Activated T-helper 17 cell treated with anti-CD3 and anti-CD28 coated beads, Interleukin-2, amount 50 U/mL, for 72 hours (primary cell): ENCODE measurements at regions not wholly inside any gene's neighbourhood (a gene's known extent, or its start where the extent isn't known, plus 50 kb on each side); places are given as distances from the start of the nearest gene placed in this dataset.

Experiments used
- ATAC-seq: fragments of 150-1000 bp; cut with Tn5 transposase; replicated peaks from 2 replicates; pipeline ENCODE4 v1.10.0; 2021; ENCODE audit warnings: mild to moderate bottlenecking, moderate library complexity
- H3K27ac Mint-ChIP-seq: one replicate; pipeline ENCODE4 v1.8.0; 2022; ENCODE audit warnings: mixed read lengths
- H3K27me3 Mint-ChIP-seq: one replicate; pipeline ENCODE4 v1.8.0; 2022; ENCODE audit warnings: mixed read lengths
- H3K36me3 Mint-ChIP-seq: one replicate; pipeline ENCODE4 v1.8.0; 2022; ENCODE audit warnings: low read depth, mild to moderate bottlenecking, mixed read lengths
- H3K4me1 Mint-ChIP-seq: one replicate; pipeline ENCODE4 v1.8.0; 2022; ENCODE audit warnings: mixed read lengths
- H3K4me3 Mint-ChIP-seq: one replicate; pipeline ENCODE4 v1.8.0; 2022; ENCODE audit warnings: mild to moderate bottlenecking, mixed read lengths
- H3K9me3 Mint-ChIP-seq: one replicate; pipeline ENCODE4 v1.8.0; 2022; ENCODE audit warnings: mixed read lengths

DNA sequence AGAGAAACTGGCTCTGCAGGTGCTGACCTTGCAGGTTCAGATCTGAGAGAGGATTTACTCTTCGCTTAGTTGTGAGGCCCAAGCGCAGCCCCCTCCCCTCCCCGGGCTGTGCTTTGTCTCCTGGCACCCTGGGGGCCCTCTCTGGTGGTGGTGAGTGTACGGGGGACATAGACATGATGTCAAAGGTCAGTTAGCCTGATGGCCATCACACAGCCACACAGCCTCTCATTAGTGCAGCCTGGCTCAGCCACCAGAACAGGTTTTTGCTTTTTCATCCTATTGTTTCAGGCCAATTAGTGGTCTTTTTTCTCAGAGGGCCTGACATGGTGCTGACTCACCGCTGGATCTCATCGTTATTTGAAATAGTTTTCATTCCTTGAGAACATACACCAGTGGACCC, 437.9 kb downstream of the AACS start:
- Mint-ChIP-seq H3K9me3 (peaks cover 6% of the 10 kb centered on the region), H3K4me1 (no peaks in the 10 kb centered on the region), H3K4me3 (no peak overlapping the region), H3K36me3 (no peaks in the 10 kb centered on the region), H3K27me3 (no peaks in the 10 kb centered on the region), H3K27ac (no peak overlapping the region)
- no peak for ATAC-seq

DNA sequence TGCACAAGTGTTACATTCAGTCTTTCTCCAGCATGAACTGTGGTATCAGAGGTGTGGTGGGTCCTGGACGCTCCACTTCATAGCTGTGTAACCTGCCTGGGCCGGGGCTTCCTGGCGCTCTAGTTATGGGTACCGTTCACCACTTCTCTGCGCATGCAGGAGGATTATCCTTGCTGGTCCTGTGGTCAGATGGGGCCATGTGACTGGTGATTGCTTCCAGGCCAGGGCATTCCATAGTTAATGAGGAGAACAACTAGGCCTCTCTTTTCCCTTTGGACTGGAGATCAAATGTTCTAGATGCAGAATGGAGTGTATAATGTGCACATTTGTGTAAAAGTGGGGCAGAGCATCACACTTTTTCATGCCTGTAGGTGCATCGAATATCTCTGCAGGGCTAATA, 444.0 kb downstream of the AACS start:
- Mint-ChIP-seq H3K27ac (no peak overlapping the region), H3K9me3 (peaks cover 6% of the 10 kb centered on the region), H3K27me3 (no peaks in the 10 kb centered on the region), H3K4me1 (no peaks in the 10 kb centered on the region), H3K36me3 (no peaks in the 10 kb centered on the region), H3K4me3 (no peak overlapping the region)
- ATAC-seq = no peak

DNA sequence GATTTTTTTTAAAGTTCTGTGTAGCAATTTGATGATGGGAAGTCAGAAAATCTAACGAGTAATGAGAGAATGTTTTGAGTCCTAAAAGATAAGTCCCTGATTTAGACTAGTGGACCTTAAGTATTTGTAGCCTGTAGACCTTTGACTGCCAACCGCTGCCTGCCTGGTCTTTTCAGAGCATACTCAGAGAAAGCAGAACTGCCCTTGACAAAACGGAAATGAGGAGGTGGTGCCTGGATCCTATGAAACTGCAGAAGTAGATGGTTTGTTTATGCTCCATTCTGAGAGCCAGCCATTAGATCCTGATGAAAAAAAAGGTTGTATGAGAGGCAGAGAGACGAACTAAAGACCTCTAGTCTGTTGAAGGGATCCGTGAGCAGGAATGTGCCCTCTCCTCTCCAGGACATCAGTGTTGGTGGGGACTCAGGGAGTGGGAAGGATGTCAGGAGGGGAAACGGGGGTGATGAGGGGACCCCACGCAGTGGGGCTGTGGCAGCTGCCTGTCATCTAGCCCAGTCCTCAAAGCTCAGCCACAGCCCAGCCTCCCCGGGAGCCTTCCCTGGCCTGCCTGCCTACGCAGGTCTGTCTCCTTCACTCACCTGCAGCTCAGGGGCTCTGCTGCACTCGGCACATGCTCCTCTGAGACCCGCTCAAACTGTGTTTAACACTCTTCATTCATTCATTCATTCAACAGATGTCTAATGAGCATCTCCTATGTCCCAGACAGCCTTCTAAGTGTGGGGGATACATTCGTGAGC, 447.5 kb downstream of the AACS start:
- no peak for ATAC-seq
- Mint-ChIP-seq H3K36me3 (no peaks in the 10 kb centered on the region), H3K4me1 (no peaks in the 10 kb centered on the region), H3K4me3 (no peak overlapping the region), H3K27me3 (no peaks in the 10 kb centered on the region), H3K27ac (no peak overlapping the region), H3K9me3 (peaks cover under 1% of the 10 kb centered on the region)

DNA sequence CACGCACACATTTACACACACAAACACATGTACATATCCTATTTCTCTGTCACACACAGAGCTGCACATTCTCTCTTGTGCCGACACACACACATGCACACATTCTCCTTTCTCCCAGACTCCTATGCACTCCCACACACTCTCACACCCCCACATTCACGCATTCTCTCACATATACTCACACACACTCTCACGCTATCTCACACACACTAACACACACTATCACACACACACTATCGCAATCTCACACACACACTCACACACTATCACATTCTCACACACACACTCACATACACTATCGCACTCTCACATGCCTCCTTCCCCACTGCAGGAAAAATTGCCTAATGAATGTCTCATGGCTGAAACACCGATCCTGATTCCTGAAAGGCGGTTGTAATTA, 450.7 kb downstream of the AACS start:
- H3K9me3 Mint-ChIP-seq = no peaks in the 10 kb centered on the region
- no peak overlapping the region for H3K27ac Mint-ChIP-seq

DNA sequence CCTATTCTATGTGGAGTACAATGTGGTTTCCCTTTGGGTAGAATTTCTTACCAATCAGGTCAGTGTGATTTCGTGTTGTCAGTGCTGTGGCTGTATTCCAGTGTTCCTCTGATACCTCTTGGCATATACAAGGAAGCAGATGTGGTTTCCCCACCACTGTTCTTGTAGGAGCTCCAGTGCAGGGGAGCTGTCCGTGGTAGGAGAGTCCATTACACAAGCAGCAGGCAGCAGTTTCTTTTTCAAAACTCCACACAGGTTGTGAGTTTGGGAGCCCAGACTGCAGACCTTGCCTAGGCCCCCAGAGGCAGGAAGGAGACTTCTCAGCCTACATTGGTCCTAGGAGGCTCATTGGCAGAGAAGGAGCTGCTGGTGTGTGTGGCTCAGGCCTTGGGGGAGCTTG, 452.8 kb downstream of the AACS start:
- Mint-ChIP-seq H3K36me3 (no peaks in the 10 kb centered on the region), H3K4me3 (no peak overlapping the region)
- no peak for ATAC-seq

More for the DNA sequence above, 450.7 kb downstream of the AACS start:
- Mint-ChIP-seq H3K4me1 (no peaks in the 10 kb centered on the region), H3K27me3 (no peaks in the 10 kb centered on the region), H3K36me3 (no peaks in the 10 kb centered on the region), H3K4me3 (no peak overlapping the region)
- no peak for ATAC-seq

DNA sequence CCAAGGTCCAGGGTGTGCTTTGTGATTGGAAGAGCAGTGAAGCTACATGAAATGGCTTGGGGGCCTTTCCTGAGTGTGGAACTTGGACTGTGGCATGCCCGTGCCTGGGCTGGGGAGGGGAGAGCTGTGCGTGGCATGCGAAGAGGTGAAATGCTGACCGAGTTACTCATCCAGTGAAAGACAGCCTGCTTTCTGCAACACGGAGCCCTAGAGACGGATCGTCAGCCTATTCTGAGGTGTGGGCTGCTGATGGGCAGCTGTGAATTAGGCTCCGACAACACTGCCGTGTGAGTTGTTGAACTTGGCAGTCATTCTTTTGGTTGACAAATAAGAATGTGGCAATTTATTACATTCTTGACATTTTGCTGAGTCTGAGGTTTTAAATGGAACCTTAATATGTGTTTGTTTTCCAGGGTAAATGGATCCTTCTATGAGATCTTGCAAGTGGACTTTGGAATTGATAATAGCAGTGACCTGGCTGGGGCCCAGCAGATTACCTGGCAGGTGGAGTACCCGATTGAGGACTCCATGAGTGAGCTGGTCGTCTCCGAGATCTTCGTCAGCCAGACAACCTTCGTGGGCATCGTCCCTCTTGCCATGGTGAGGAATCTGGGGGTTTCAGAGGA, 453.9 kb downstream of the AACS start:
- Mint-ChIP-seq H3K36me3 (no peaks in the 10 kb centered on the region), H3K9me3 (peaks cover 13% of the 10 kb centered on the region), H3K4me1 (no peaks in the 10 kb centered on the region), H3K27me3 (peaks cover 4% of the 10 kb centered on the region), H3K27ac (no peak overlapping the region), H3K4me3 (no peak overlapping the region)
- ATAC-seq = no peak

More for the DNA sequence above, 452.8 kb downstream of the AACS start:
- H3K9me3 Mint-ChIP-seq = peaks cover 6% of the 10 kb centered on the region
- peaks cover 4% of the 10 kb centered on the region for H3K27me3 Mint-ChIP-seq
- H3K4me1 Mint-ChIP-seq = no peaks in the 10 kb centered on the region
- no peak overlapping the region for H3K27ac Mint-ChIP-seq

DNA sequence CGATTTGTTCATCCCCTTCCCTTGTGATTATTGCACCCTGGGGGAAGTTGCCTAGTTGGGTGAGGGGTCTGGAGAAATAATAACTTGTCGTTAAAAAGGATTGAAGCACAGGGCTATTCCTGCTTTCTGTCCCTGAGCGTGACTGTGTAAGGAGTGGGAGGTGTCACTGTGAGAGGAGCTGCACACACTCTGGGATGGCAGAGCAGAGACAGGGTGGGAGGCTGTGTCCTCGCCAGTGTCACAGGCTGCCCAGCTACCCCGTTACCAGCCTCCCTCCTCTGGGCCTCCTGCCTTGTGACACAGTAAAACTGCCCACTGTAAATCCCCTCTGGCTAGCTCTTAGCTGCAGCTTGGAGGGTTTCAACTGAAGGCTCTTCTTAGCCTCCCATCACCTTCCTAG, 460.6 kb downstream of the AACS start:
- no peak for ATAC-seq

DNA sequence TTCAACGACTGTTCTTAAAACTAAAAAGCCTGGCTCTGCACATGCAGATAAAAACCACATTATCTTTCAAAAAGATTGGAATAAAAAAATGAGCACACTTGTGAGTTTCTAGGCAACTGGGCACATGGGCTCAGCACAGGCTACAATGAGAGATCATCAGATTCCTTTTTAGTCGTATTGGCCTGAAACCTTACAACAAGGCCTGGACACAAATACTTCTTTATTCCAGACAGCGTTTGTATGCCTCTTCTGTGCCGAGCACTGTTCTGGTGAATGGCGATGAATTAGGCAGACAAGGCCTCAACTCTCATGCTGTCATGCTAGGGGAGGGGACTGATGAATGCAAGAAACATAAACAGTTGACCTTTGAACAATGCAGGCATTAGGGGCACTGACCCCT, 463.0 kb downstream of the AACS start:
- H3K4me1 Mint-ChIP-seq = no peaks in the 10 kb centered on the region
- H3K9me3 Mint-ChIP-seq = peaks cover 10% of the 10 kb centered on the region
- no peak overlapping the region for H3K27ac Mint-ChIP-seq
- peaks cover 9% of the 10 kb centered on the region for H3K27me3 Mint-ChIP-seq
- no peaks in the 10 kb centered on the region for H3K36me3 Mint-ChIP-seq
- H3K4me3 Mint-ChIP-seq = no peak overlapping the region
- no peak for ATAC-seq

More for the DNA sequence above, 460.6 kb downstream of the AACS start:
- Mint-ChIP-seq H3K27ac (no peak overlapping the region), H3K9me3 (peaks cover 19% of the 10 kb centered on the region), H3K4me1 (no peaks in the 10 kb centered on the region), H3K27me3 (peaks cover 10% of the 10 kb centered on the region), H3K4me3 (no peak overlapping the region), H3K36me3 (no peaks in the 10 kb centered on the region)

DNA sequence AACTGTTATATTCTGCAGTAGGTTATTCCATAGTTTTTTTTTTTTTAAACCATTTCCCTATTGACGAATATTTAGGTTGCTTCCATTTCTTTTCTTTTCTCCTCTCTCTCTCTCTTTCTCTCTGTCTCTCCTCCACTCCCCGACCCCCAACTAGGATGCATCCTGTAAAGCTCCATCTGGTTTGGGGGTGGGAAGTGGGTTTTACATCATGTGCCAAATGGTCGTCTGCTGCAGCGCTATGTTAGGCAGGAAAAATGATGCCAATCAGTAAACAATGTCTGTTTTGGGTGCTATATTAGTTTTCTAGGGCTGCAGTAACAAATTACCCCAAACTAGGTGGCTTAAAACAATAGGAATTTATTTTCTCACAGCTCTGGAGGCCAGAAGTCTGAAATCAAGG, 465.0 kb downstream of the AACS start:
- ATAC-seq = no peak
- Mint-ChIP-seq H3K27ac (no peak overlapping the region), H3K9me3 (no peaks in the 10 kb centered on the region), H3K36me3 (no peaks in the 10 kb centered on the region), H3K27me3 (peaks cover 9% of the 10 kb centered on the region), H3K4me1 (no peaks in the 10 kb centered on the region), H3K4me3 (no peak overlapping the region)

DNA sequence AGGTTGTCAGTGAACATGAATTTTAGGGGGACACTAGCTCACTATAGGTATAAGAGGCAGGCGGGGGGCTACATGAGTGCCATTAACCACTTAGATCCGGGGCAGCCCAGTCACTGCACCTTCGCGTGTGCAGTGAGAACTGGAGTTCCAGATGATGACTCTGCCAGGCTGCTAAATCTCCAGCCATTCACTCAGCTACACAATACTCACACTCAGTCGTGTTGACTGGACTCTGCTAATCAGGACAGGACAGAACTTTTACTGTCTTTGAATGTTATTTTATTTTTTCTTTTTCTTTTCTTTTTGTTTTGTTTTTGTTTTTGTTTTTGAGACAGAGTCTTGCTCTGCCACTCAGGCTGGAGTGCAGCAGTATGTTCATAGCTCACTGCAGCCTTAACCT, 465.6 kb downstream of the AACS start:
- ATAC-seq = no peak
- H3K4me3 Mint-ChIP-seq = no peak overlapping the region
- H3K9me3 Mint-ChIP-seq = no peaks in the 10 kb centered on the region
- H3K4me1 Mint-ChIP-seq = no peaks in the 10 kb centered on the region
- H3K27me3 Mint-ChIP-seq = peaks cover 9% of the 10 kb centered on the region
- no peak overlapping the region for H3K27ac Mint-ChIP-seq
- H3K36me3 Mint-ChIP-seq = no peaks in the 10 kb centered on the region

DNA sequence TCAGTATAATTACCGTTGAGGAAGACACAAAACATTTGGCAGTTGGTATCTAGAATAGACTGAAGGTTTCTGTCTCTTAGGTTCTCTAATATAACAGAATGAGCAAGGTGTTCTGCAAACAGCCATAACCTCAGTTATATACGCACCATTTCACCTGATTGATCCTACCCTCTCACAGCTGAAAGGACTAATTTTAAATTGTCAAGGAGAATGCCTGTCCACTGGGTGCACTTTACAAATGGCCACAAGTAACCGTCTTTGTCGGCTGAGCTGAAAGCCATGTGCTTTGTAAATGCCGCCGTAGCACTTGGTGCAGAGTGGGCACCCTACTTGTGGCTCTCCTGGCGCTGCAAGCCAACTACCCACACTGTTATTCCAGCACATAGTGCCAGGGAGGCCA, 466.3 kb downstream of the AACS start:
- ATAC-seq = no peak
- Mint-ChIP-seq H3K27ac (no peak overlapping the region), H3K4me1 (no peaks in the 10 kb centered on the region), H3K36me3 (no peaks in the 10 kb centered on the region), H3K27me3 (peaks cover 9% of the 10 kb centered on the region), H3K9me3 (no peaks in the 10 kb centered on the region), H3K4me3 (no peak overlapping the region)

DNA sequence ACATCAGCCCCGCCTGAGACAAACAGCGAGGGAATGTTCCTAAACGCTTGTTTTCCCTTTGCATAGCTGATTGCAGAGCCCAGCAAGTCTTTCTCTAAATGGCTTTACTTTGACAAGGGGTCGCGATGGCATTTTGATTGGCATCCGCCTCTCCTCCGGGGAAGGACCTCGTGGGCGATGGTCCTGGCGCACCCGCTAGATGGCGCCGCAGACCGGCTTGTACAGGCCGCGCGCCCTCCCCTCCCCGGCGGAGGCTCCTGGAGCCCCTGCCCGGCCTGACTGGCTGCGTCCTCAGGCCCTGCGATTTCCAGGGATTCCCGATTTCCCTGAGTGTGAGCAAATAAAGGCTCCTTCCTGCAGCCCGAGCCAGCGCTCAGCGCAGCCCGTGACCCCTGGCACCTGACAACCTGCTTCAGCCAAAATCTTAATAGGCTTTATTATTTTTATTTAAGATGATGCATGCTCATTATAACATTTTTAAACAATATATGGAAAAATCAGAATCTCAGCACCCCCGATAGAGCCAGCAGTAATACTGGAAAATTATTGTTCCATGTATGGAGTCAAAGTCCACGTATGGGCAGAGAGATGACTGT, 468.3 kb downstream of the AACS start:
- Mint-ChIP-seq H3K27ac (no peak overlapping the region), H3K4me3 (no peak overlapping the region), H3K36me3 (no peaks in the 10 kb centered on the region), H3K9me3 (no peaks in the 10 kb centered on the region), H3K27me3 (peaks cover 9% of the 10 kb centered on the region), H3K4me1 (no peaks in the 10 kb centered on the region)
- ATAC-seq = no peak

DNA sequence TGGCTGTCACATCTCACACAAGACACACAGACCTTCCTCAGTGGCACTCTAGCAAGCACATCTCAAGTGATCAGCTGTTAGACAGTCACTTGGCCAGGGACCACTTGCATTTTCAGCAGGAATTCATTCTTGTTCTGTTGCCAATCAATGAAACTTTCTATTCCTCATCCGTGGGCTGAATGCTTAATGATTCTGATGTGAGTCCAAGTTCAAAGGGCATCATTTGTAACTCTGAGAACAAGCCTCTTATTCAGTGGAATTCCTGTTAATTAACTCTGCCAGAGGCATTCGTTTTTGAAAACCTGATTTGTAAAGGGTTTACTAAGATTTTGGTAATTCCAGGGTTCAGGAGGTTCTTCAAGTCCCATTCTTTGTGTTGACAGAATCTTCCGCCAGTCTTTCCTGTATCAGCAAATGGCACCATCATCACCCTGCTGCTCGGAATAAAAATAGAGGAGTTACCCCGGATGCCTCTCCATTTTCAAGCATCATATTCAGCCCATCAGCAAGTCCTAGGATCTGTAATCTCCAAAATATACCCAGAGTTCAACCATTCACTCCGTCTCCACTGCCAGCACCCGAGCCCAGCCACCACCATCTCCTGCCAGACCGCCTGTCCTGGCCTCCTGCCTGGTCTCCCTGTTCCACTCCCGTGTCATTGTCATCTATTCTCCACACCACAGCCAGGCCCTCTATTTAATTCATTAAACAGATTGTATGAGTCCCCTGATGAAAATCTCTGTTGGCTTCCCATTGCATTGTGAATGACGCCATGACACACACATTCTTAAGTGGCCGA, 473.4 kb downstream of the AACS start:
- peaks cover 11% of the 10 kb centered on the region for H3K9me3 Mint-ChIP-seq
- no peak for ATAC-seq
- H3K27me3 Mint-ChIP-seq = peaks cover 5% of the 10 kb centered on the region
- no peak overlapping the region for H3K27ac Mint-ChIP-seq
- no peaks in the 10 kb centered on the region for H3K36me3 Mint-ChIP-seq
- no peaks in the 10 kb centered on the region for H3K4me1 Mint-ChIP-seq
- no peak overlapping the region for H3K4me3 Mint-ChIP-seq

DNA sequence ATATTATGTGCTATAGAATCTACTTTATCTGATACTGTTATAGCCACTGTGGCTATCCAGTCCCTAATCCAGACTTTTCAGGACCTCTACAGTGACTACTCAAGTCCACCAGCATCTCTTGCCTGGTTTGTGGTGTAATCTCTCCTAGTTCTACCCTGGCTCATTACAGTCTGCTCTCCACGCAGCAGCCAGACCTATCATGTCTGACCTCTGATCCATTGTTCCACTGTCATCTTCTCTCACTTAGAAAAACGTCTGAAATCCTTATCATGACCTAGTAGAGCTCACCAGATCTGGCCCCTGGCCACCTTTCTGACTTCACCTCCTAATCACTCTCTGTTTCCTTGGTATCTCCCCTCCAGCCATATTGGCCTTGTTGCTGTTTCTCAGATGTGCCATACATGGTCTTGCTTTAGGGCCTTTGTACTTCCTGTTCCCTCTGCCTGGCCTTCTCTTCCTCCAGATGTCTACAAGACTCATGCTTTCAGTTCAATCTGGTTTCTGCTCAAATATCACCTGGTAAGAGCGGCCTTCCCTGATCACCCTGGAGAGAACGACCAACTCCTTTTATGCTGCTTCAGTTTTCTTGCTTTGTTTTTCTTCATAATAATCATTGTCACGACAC, 475.5 kb downstream of the AACS start:
- no peak for ATAC-seq
- H3K36me3 Mint-ChIP-seq = no peaks in the 10 kb centered on the region
- peaks cover 11% of the 10 kb centered on the region for H3K9me3 Mint-ChIP-seq

More for the DNA sequence above, 475.5 kb downstream of the AACS start:
- Mint-ChIP-seq H3K4me1 (no peaks in the 10 kb centered on the region), H3K27me3 (peaks cover 5% of the 10 kb centered on the region), H3K27ac (no peak overlapping the region), H3K4me3 (no peak overlapping the region)
